H9 (cell line): ENCODE measurements at regions not wholly inside any gene's neighbourhood (a gene's known extent, or its start where the extent isn't known, plus 50 kb on each side); places are given as distances from the start of the nearest gene placed in this dataset.

Experiments
- DNase-seq: peaks from one replicate; pipeline ENCODE4 v3.0.0-alpha.2; 2017
- H2AFZ ChIP-seq: one replicate; pipeline ENCODE4 v1.6.1; 2013; ENCODE audit warnings: mild to moderate bottlenecking, low read length, control low read depth, moderate library complexity
- H2AK5ac ChIP-seq: 2 replicates; pipeline ENCODE4 v1.6.1; 2013; ENCODE audit warnings: low read length, control low read depth, mixed read lengths; ENCODE audit not compliant: insufficient read length
- H2BK120ac ChIP-seq: one replicate; pipeline ENCODE4 v1.6.1; 2013; ENCODE audit warnings: low read depth, mild to moderate bottlenecking, low read length, control low read depth, inconsistent platforms; ENCODE audit not compliant: poor library complexity, severe bottlenecking
- H2BK12ac ChIP-seq: 2 replicates; pipeline ENCODE4 v1.6.1; 2013; ENCODE audit warnings: low read length, control low read depth, mixed read lengths, low read depth; ENCODE audit not compliant: insufficient read length
- H2BK15ac ChIP-seq: 2 replicates; pipeline ENCODE4 v1.6.1; 2013; ENCODE audit warnings: low read depth, low read length, control low read depth
- H2BK20ac ChIP-seq: one replicate; pipeline ENCODE4 v1.6.1; 2013; ENCODE audit warnings: low read depth, mild to moderate bottlenecking, low read length, control low read depth, inconsistent platforms; ENCODE audit not compliant: poor library complexity, severe bottlenecking
- H2BK5ac ChIP-seq: 2 replicates; pipeline ENCODE4 v1.6.1; 2013; ENCODE audit warnings: low read length, control low read depth, mixed read lengths; ENCODE audit not compliant: insufficient read length
- H3K14ac ChIP-seq: 2 replicates; pipeline ENCODE4 v1.6.1; 2013; ENCODE audit warnings: low read length, control low read depth; ENCODE audit not compliant: insufficient read depth
- H3K18ac ChIP-seq: 2 replicates; pipeline ENCODE4 v1.6.1; 2013; ENCODE audit warnings: low read depth, mild to moderate bottlenecking, mixed read lengths, low read length, control low read depth; ENCODE audit not compliant: insufficient read length
- H3K23ac ChIP-seq: 2 replicates; pipeline ENCODE4 v1.6.1; 2013; ENCODE audit warnings: low read length, control low read depth, mixed read lengths, low read depth; ENCODE audit not compliant: insufficient read length
- H3K23me2 ChIP-seq: 2 replicates; pipeline ENCODE4 v1.6.1; 2013; ENCODE audit warnings: low read depth, mild to moderate bottlenecking, mixed read lengths, low read length, control low read depth; ENCODE audit not compliant: insufficient read length, poor library complexity, severe bottlenecking
- H3K27ac ChIP-seq: 2 replicates; pipeline ENCODE4 v1.5.1; 2013; ENCODE audit warnings: low read length, control low read depth, mixed read lengths, low read depth; ENCODE audit not compliant: insufficient read length
- H3K27me3 ChIP-seq: 2 replicates; pipeline ENCODE4 v1.6.1; 2013; ENCODE audit warnings: low read length, control low read depth, inconsistent platforms; ENCODE audit not compliant: insufficient read depth
- H3K4ac ChIP-seq: 2 replicates; pipeline ENCODE4 v1.6.1; 2013; ENCODE audit warnings: low read depth, mild to moderate bottlenecking, control low read depth, inconsistent platforms, low read length, moderate library complexity
- H3K4me1 ChIP-seq: 2 replicates; pipeline ENCODE4 v1.6.1; 2013; ENCODE audit warnings: low read length, control low read depth, inconsistent platforms; ENCODE audit not compliant: insufficient read depth
- H3K4me2 ChIP-seq: 2 replicates; pipeline ENCODE4 v1.6.1; 2013; ENCODE audit warnings: low read length, control low read depth, mixed read lengths; ENCODE audit not compliant: insufficient read length, insufficient read depth
- H3K56ac ChIP-seq: 2 replicates; pipeline ENCODE4 v1.6.1; 2013; ENCODE audit warnings: low read depth, mild to moderate bottlenecking, mixed read lengths, low read length, control low read depth; ENCODE audit not compliant: insufficient read length
- H3K79me1 ChIP-seq: 2 replicates; pipeline ENCODE4 v1.6.1; 2013; ENCODE audit warnings: low read depth, mild to moderate bottlenecking, moderate library complexity, low read length, control low read depth, inconsistent platforms; ENCODE audit not compliant: insufficient read depth, poor library complexity, severe bottlenecking
- H3K79me2 ChIP-seq: 2 replicates; pipeline ENCODE4 v1.6.1; 2013; ENCODE audit warnings: low read length, control low read depth, inconsistent platforms; ENCODE audit not compliant: insufficient read depth
- H3K9ac ChIP-seq: 2 replicates; pipeline ENCODE4 v1.6.1; 2013; ENCODE audit warnings: low read length, control low read depth, mixed read lengths; ENCODE audit not compliant: insufficient read length; ENCODE audit errors: extremely low read depth
- H3K9me3 ChIP-seq: one replicate; pipeline ENCODE4 v1.6.1; 2013; ENCODE audit warnings: low read depth, low read length, inconsistent platforms; ENCODE audit not compliant: control insufficient read depth
- H3T11ph ChIP-seq: one replicate; pipeline ENCODE4 v1.6.1; 2013; ENCODE audit warnings: mild to moderate bottlenecking, low read length, control low read depth, inconsistent platforms
- H4K20me1 ChIP-seq: one replicate; pipeline ENCODE4 v1.6.1; 2013; ENCODE audit not compliant: control insufficient read depth, insufficient read length, insufficient read depth
- H4K5ac ChIP-seq: 2 replicates; pipeline ENCODE4 v1.6.1; 2013; ENCODE audit warnings: low read depth, mild to moderate bottlenecking, mixed read lengths, low read length, control low read depth; ENCODE audit not compliant: insufficient read length
- H4K8ac ChIP-seq: replicated peaks from 2 replicates; pipeline ENCODE4 v1.6.1; 2013; ENCODE audit warnings: low read length, control low read depth, mixed read lengths, low read depth; ENCODE audit not compliant: insufficient read length
- H4K91ac ChIP-seq: 2 replicates; pipeline ENCODE4 v1.6.1; 2013; ENCODE audit warnings: low read depth, mild to moderate bottlenecking, moderate library complexity, mixed read lengths, low read length, control low read depth; ENCODE audit not compliant: insufficient read length
- H3K27ac Mint-ChIP-seq, 3 experiments: 2 replicates in 2 of 3; 3 replicates in 1 of 3; pipeline ENCODE4 v1.8.0; 2020 to 2021; ENCODE audit warnings: mixed read lengths in 3 of 3, mild to moderate bottlenecking in 1 of 3, moderate library complexity in 1 of 3
- H3K27me3 Mint-ChIP-seq: 2 replicates; pipeline ENCODE4 v1.8.0; 2021; ENCODE audit warnings: low read depth, mild to moderate bottlenecking, moderate library complexity, mixed read lengths
- H3K36me3 Mint-ChIP-seq, 3 experiments: 2 replicates in 2 of 3; 3 replicates in 1 of 3; pipeline ENCODE4 v1.8.0; 2020 to 2021; ENCODE audit warnings: low read depth in 3 of 3, mixed read lengths in 3 of 3; ENCODE audit not compliant: insufficient read depth in 1 of 3
- H3K4me1 Mint-ChIP-seq, 2 experiments: 2 replicates each; pipeline ENCODE4 v1.8.0; 2020; ENCODE audit warnings: mixed read lengths in 2 of 2
- H3K4me3 Mint-ChIP-seq, 2 experiments: 2 replicates in 1 of 2; 3 replicates in 1 of 2; pipeline ENCODE4 v1.8.0; 2020 to 2021; ENCODE audit warnings: mild to moderate bottlenecking in 2 of 2, mixed read lengths in 2 of 2, moderate library complexity in 1 of 2
- H3K9me3 Mint-ChIP-seq, 2 experiments: 2 replicates in 1 of 2; 3 replicates in 1 of 2; pipeline ENCODE4 v1.8.0; 2020; ENCODE audit warnings: mild to moderate bottlenecking in 2 of 2, mixed read lengths in 2 of 2, moderate library complexity in 1 of 2
- CTCF ChIP-seq: fragments of 200-600 bp; sonication (generic); conservative IDR thresholded peaks from 3 replicates; pipeline ENCODE4 v1.8.0; 2021; ENCODE audit warnings: antibody characterized with exemption, mild to moderate bottlenecking
- WGBS: extraction: QIAGEN DNeasy Blood & Tissue Kit; methylation state at CpG from one replicate; pipeline ENCODE4 v1.1.7; 2013; ENCODE audit warnings: missing lambda C conversion rate, low lambda C conversion rate, mixed read lengths; ENCODE audit not compliant: insufficient read length; ENCODE audit errors: extremely low coverage; 5-methylcytosine and 5-hydroxymethylcytosine counted together

DNA sequence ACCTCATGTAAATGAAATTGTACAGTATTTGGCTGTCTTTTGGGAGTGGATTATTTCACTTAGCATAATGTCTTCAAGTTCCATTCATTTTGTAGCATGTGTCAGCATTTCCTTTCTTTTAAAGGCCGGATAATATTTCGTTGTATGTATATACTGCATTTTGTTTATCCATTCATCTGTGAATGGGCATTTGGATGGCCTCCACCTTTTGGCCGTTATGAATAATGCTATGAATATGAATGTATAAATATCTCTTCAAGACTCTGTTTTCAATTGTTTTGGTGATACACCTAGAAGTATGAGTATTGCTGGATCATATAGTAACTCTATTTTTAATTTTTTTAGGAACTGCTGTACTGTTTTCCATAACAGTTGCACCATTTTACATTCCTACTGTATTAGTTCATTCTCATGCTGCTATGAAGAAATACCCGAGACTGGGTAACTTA is 164.9 kb downstream of the DYRK2 start:
- Histone ChIP-seq H3K18ac (no peak overlapping the region), H3K9ac (no peak overlapping the region), H3K56ac (no peak overlapping the region), H2BK12ac (no peak overlapping the region), H3K27me3 (no peaks in the 10 kb centered on the region), H4K20me1 (no peaks in the 10 kb centered on the region), H3K23me2 (no peaks in the 10 kb centered on the region), H3K23ac (no peak overlapping the region), H3K27ac (no peak overlapping the region), H3K14ac (no peak overlapping the region), H2BK5ac (no peak overlapping the region), H3K9me3 (no peaks in the 10 kb centered on the region), H3K4ac (no peak overlapping the region), H2AK5ac (no peak overlapping the region), H2BK20ac (no peak overlapping the region), H3K4me2 (no peak overlapping the region), H4K8ac (no peak overlapping the region), H4K91ac (no peak overlapping the region), H4K5ac (no peak overlapping the region), H3T11ph (no peak overlapping the region), H3K79me1 (no peaks in the 10 kb centered on the region), H2BK120ac (no peak overlapping the region), H2AFZ (no peak overlapping the region), H3K4me1 (no peaks in the 10 kb centered on the region), H3K79me2 (no peaks in the 10 kb centered on the region), H2BK15ac (no peak overlapping the region)
- no peak for DNase-seq
- Mint-ChIP-seq H3K9me3 (peaks cover 25 to 28% of the 10 kb centered on the region in 2 experiments), H3K36me3 (peaks cover 0 to 27% (median 6%) of the 10 kb centered on the region in 3 experiments), H3K4me1 (no peaks in the 10 kb centered on the region), H3K27ac (no peak overlapping the region), H3K27me3 (no peaks in the 10 kb centered on the region), H3K4me3 (no peak overlapping the region)
- no CpG with 5 or more reads among the region's 4 CpGs for WGBS
- no peak for TF ChIP-seq CTCF
